HL-60 (cell line): ENCODE measurements at regions not wholly inside any gene's neighbourhood (a gene's known extent, or its start where the extent isn't known, plus 50 kb on each side); places are given as distances from the start of the nearest gene placed in this dataset.

ENCODE experiments used
- CTCF ChIP-seq: IDR thresholded peaks from one replicate; pipeline ENCODE4 v1.5.1; 2011; ENCODE audit warnings: low read length, control low read depth, inconsistent platforms; ENCODE audit not compliant: insufficient read depth
- POLR2AphosphoS5 ChIP-seq: IDR thresholded peaks from 2 replicates; pipeline ENCODE4 v1.6.1; 2012; ENCODE audit warnings: low read depth

GRCh38 chr17:73767696-73768095, 123.5 kb upstream of the SDK2 start:
- no peak for TF ChIP-seq POLR2AphosphoS5
- TF ChIP-seq CTCF: no peak
